ENCODE measurements at regions not wholly inside any gene's neighbourhood (a gene's known extent, or its start where the extent isn't known, plus 50 kb on each side); places are given as distances from the start of the nearest gene placed in this dataset.

- no peak overlapping the region for H3K27ac ChIP-seq
- no peak overlapping the region for H3K4me3 ChIP-seq
- H3K4me1 ChIP-seq, result no peaks in the 10 kb centered on the region
- no peaks in the 10 kb centered on the region for H3K9me3 ChIP-seq
- TF ChIP-seq POLR2A (IDR thresholded peaks at IDR 0.05), result no peak
- no peak for TF ChIP-seq CTCF (IDR thresholded peaks at IDR 0.05)
- no peaks in the 10 kb centered on the region for H3K27me3 ChIP-seq
- intact Hi-C loops (cut with DNase I; ENCODE audit: low total_unique reads), result no loop called here
- H3K36me3 ChIP-seq (ENCODE audit: low read depth, missing control alignments), result no peaks in the 10 kb centered on the region
- DNase-seq, result no peak
- 45 to 58% methylated on average over 4 of the region's 4 CpGs for WGBS, 2 donors
Measured at GRCh38 chr16:86800894-86801293, 222.5 kb downstream of the FOXL1 start.

DNA sequence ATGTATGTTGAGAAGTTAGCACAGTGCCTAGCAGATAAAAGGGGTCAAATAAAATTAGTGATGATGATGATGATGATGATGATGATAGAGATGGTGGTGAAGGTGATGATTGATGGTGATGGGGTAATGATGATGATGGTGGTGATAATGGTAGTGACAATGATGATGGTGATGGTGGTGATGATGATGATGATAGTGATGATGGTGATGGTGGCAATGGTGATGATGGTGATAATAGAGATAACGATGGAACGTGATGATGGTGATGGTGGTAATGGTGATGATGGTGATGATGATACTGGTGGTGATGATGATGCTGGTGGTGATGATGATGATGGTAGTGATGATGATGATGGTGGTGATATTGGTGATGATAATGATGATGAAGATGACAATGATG lies 223.7 kb downstream of the FOXL1 start:
- Histone ChIP-seq H3K36me3 (ENCODE audit: low read depth, missing control alignments) (no peaks in the 10 kb centered on the region), H3K4me3 (no peak overlapping the region), H3K4me1 (no peaks in the 10 kb centered on the region), H3K9me3 (no peaks in the 10 kb centered on the region), H3K27me3 (no peaks in the 10 kb centered on the region), H3K27ac (no peak overlapping the region)
- no peak for DNase-seq
- TF ChIP-seq CTCF (IDR thresholded peaks at IDR 0.05) (no peak), POLR2A (IDR thresholded peaks at IDR 0.05) (no peak)
- intact Hi-C loops (cut with DNase I; ENCODE audit: low total_unique reads), result no loop called here
- 81 to 91% methylated on average over 2 of the region's 2 CpGs for WGBS, 2 donors

- TF ChIP-seq CTCF (IDR thresholded peaks at IDR 0.05) (no peak), POLR2A (IDR thresholded peaks at IDR 0.05) (no peak)
- intact Hi-C loops (cut with DNase I; ENCODE audit: low total_unique reads), result no loop called here
- WGBS, 2 donors, result 68 to 79% methylated on average over 6 of the region's 6 CpGs
- Histone ChIP-seq H3K27me3 (no peaks in the 10 kb centered on the region), H3K4me1 (no peaks in the 10 kb centered on the region), H3K27ac (no peak overlapping the region), H3K9me3 (no peaks in the 10 kb centered on the region), H3K36me3 (ENCODE audit: low read depth, missing control alignments) (no peaks in the 10 kb centered on the region), H3K4me3 (no peak overlapping the region)
- DNase-seq, result no peak
Measured at GRCh38 chr16:86805188-86805587, 226.8 kb downstream of the FOXL1 start.

DNA sequence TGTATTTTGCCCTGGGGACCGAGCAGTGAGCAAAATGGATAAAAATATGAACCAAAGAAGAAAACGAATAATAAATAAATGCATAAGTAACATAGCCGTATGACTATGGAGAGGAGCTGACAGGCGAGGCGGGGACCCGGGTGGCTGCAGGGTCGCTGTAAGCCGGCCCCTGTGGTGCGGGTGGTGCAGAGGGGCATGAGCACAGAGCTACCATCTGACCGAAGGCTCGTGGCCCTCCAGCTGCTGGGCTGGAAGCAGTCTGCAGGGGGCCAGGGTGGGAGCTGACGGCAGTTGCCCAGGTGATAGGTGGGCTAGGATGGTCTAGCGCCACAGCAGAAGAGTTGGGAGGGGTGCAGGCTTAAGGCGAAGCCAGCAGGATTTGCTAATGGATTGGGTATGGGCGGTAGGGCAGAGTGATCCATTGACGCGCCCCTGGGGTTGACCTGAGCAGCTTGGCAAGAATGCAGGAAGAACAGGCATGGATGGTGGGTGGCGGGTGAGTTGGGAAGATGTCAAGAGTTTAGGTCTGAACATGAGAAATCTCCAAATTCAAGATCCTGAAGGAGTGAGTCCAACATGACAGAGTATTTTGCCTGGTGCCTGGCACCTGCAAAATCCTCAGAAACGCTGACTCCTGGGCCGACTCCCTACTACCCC lies 228.0 kb downstream of the FOXL1 start:
- DNase-seq, result no peak
- intact Hi-C loops (cut with DNase I; ENCODE audit: low total_unique reads), result no loop called here
- WGBS, 2 donors, result 75 to 79% methylated on average over 20 of the region's 20 CpGs

More for the DNA sequence above, 228.0 kb downstream of the FOXL1 start:
- TF ChIP-seq CTCF (IDR thresholded peaks at IDR 0.05) (no peak), POLR2A (IDR thresholded peaks at IDR 0.05) (no peak)
- H3K4me1 ChIP-seq, result no peaks in the 10 kb centered on the region
- H3K9me3 ChIP-seq, result no peaks in the 10 kb centered on the region
- H3K27me3 ChIP-seq, result no peaks in the 10 kb centered on the region
- H3K27ac ChIP-seq, result no peak overlapping the region
- H3K36me3 ChIP-seq (ENCODE audit: low read depth, missing control alignments), result no peaks in the 10 kb centered on the region
- H3K4me3 ChIP-seq, result no peak overlapping the region
